Liver (tissue), 3 donors: ENCODE measurements at regions not wholly inside any gene's neighbourhood (a gene's known extent, or its start where the extent isn't known, plus 50 kb on each side); places are given as distances from the start of the nearest gene placed in this dataset.

Source experiments
- REST ChIP-seq: IDR thresholded peaks from 2 replicates; pipeline ENCODE4 v1.6.1; 2016; ENCODE audit warnings: antibody characterized with exemption, mild to moderate bottlenecking
- SP1 ChIP-seq: IDR thresholded peaks from 2 replicates; pipeline ENCODE4 v1.6.1; 2018; ENCODE audit warnings: antibody characterized with exemption, mild to moderate bottlenecking
- YY1 ChIP-seq: IDR thresholded peaks from 2 replicates; pipeline ENCODE4 v1.6.1; 2016; ENCODE audit warnings: antibody characterized with exemption, mild to moderate bottlenecking
- TF ChIP-seq, protein P1 (sequence below): fragments of 150-350 bp; IDR thresholded peaks from 2 replicates; pipeline ENCODE4 v1.5.1; 2017; ENCODE audit warnings: improper control_type of control experiment, low read depth, low read length; ENCODE audit not compliant: missing input control
- TF ChIP-seq, protein P2 (sequence below): IDR thresholded peaks from 2 replicates; pipeline ENCODE4 v1.6.1; 2016; ENCODE audit warnings: antibody characterized with exemption
- TF ChIP-seq, protein P3 (sequence below): IDR thresholded peaks from 2 replicates; pipeline ENCODE4 v1.6.1; 2016; ENCODE audit warnings: antibody characterized with exemption
- donor health status: healthy.
- donor health status: healthy.

- TF ChIP-seq, protein P1, sequence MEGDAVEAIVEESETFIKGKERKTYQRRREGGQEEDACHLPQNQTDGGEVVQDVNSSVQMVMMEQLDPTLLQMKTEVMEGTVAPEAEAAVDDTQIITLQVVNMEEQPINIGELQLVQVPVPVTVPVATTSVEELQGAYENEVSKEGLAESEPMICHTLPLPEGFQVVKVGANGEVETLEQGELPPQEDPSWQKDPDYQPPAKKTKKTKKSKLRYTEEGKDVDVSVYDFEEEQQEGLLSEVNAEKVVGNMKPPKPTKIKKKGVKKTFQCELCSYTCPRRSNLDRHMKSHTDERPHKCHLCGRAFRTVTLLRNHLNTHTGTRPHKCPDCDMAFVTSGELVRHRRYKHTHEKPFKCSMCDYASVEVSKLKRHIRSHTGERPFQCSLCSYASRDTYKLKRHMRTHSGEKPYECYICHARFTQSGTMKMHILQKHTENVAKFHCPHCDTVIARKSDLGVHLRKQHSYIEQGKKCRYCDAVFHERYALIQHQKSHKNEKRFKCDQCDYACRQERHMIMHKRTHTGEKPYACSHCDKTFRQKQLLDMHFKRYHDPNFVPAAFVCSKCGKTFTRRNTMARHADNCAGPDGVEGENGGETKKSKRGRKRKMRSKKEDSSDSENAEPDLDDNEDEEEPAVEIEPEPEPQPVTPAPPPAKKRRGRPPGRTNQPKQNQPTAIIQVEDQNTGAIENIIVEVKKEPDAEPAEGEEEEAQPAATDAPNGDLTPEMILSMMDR = no peak
- TF ChIP-seq REST (no peak), SP1 (no peak), YY1 (no peak)
- TF ChIP-seq, protein P2, sequence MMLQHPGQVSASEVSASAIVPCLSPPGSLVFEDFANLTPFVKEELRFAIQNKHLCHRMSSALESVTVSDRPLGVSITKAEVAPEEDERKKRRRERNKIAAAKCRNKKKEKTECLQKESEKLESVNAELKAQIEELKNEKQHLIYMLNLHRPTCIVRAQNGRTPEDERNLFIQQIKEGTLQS = no peak
- TF ChIP-seq, protein P3, sequence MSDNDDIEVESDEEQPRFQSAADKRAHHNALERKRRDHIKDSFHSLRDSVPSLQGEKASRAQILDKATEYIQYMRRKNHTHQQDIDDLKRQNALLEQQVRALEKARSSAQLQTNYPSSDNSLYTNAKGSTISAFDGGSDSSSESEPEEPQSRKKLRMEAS = no peak
Observed at GRCh38 chrY:8764184-8764583, 573.1 kb upstream of the TSPY4 start.
